Testis (tissue), 2 donors: ENCODE measurements at regions not wholly inside any gene's neighbourhood (a gene's known extent, or its start where the extent isn't known, plus 50 kb on each side); places are given as distances from the start of the nearest gene placed in this dataset.

ENCODE experiments used
- DNase-seq: peaks from one replicate; pipeline ENCODE4 v3.0.0-alpha.2; 2019
- H3K27ac ChIP-seq, 2 donors: fragments of 200-600 bp; sonication (generic); one replicate each; pipeline ENCODE4 v1.5.1; 2019
- H3K27me3 ChIP-seq: fragments of 200-600 bp; sonication (generic); one replicate; pipeline ENCODE4 v1.5.1; 2019
- H3K36me3 ChIP-seq: fragments of 200-600 bp; sonication (generic); one replicate; pipeline ENCODE4 v1.5.1; 2017; ENCODE audit warnings: low read depth; ENCODE audit errors: missing control alignments
- H3K4me1 ChIP-seq: fragments of 200-600 bp; sonication (generic); one replicate; pipeline ENCODE4 v1.5.1; 2019
- H3K4me3 ChIP-seq, 2 donors: fragments of 200-600 bp; sonication (generic); one replicate each; pipeline ENCODE4 v1.5.1; 2017 to 2019
- H3K9me3 ChIP-seq: fragments of 200-600 bp; sonication (generic); one replicate; pipeline ENCODE4 v1.5.1; 2017
- POLR2A ChIP-seq: fragments of 450-650 bp; IDR thresholded peaks from one replicate; pipeline ENCODE4 v1.6.1; 2017; ENCODE audit warnings: antibody characterized with exemption, mild to moderate bottlenecking, moderate library complexity
- WGBS, 2 donors: methylation state at CpG; one replicate each; pipeline ENCODE4 v1.1.5; 2018; 5-methylcytosine and 5-hydroxymethylcytosine counted together
- intact Hi-C: fragments of 100-400 bp; cut with DNase I; formaldehyde crosslinking; loops from one replicate; pipeline ENCODE4 v1.15.1; 2023; ENCODE audit warnings: low total_unique reads
- TF ChIP-seq, protein P1 (sequence below), 3 experiments: fragments of 450-650 bp in 2 of 3; fragments of 200-600 bp in 1 of 3; sonication (generic) in 1 of 3; IDR thresholded peaks; one replicate each; pipeline ENCODE4 v1.5.1; 2016 to 2019; ENCODE audit warnings: antibody characterized with exemption in 3 of 3, mild to moderate bottlenecking in 2 of 3, moderate library complexity in 1 of 3

DNA sequence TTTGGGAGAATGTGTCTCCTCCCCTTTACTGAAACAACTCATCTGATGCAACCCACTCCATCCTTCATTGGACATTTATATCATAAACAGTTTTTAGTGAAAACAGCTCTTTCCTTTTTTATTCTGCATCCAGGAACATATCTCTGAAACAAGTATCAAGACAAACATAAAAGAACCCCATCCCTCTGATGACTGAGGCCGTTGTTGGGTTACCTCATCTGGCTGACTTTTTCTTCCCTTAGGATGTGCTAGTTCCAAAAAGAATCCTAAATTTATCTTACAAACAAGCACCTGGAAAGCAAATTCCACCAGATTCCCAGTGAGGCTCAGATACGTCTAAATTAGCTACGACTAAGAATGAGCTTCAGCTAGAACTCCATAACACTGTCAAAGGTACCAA, 483.7 kb upstream of the INTU start:
- TF ChIP-seq, protein P1, sequence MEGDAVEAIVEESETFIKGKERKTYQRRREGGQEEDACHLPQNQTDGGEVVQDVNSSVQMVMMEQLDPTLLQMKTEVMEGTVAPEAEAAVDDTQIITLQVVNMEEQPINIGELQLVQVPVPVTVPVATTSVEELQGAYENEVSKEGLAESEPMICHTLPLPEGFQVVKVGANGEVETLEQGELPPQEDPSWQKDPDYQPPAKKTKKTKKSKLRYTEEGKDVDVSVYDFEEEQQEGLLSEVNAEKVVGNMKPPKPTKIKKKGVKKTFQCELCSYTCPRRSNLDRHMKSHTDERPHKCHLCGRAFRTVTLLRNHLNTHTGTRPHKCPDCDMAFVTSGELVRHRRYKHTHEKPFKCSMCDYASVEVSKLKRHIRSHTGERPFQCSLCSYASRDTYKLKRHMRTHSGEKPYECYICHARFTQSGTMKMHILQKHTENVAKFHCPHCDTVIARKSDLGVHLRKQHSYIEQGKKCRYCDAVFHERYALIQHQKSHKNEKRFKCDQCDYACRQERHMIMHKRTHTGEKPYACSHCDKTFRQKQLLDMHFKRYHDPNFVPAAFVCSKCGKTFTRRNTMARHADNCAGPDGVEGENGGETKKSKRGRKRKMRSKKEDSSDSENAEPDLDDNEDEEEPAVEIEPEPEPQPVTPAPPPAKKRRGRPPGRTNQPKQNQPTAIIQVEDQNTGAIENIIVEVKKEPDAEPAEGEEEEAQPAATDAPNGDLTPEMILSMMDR (IDR thresholded peaks at IDR 0.05): no peak
- no peaks in the 10 kb centered on the region for H3K27me3 ChIP-seq
- no peaks in the 10 kb centered on the region for H3K4me1 ChIP-seq
- H3K4me3 ChIP-seq: no peak overlapping the region
- H3K36me3 ChIP-seq: no peaks in the 10 kb centered on the region
- no peak for DNase-seq
- intact Hi-C loops: no loop called here
- no peaks in the 10 kb centered on the region for H3K9me3 ChIP-seq
- no peak overlapping the region for H3K27ac ChIP-seq
- 79 to 90% methylated on average over 3 of the region's 3 CpGs for WGBS, 2 donors

DNA sequence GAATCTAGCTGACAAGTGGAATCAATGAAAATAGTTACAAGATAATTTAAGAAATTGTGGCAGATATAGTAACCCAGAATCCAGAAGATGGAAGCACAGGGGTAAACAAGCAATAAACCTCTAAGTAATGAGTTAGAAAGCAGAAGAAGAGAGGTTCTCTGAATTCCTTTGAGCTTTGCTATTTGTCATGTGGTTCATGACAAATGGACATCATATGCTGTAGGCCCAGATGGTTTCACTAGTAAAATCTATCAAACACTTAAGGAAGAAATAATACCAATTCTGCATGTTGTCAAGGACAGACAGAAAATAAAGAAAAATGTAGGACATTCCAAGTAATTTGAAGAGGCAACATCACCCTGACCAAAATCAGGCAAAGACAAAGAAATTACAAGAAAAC, 480.8 kb upstream of the INTU start:
- H3K9me3 ChIP-seq: no peaks in the 10 kb centered on the region
- TF ChIP-seq, protein P1 (IDR thresholded peaks at IDR 0.05): no peak
- no peak for TF ChIP-seq POLR2A
- no peaks in the 10 kb centered on the region for H3K27me3 ChIP-seq
- H3K27ac ChIP-seq: no peak overlapping the region
- H3K4me3 ChIP-seq: no peak overlapping the region
- DNase-seq: no peak
- intact Hi-C loops: no loop called here
- no peaks in the 10 kb centered on the region for H3K36me3 ChIP-seq
- H3K4me1 ChIP-seq: no peaks in the 10 kb centered on the region

DNA sequence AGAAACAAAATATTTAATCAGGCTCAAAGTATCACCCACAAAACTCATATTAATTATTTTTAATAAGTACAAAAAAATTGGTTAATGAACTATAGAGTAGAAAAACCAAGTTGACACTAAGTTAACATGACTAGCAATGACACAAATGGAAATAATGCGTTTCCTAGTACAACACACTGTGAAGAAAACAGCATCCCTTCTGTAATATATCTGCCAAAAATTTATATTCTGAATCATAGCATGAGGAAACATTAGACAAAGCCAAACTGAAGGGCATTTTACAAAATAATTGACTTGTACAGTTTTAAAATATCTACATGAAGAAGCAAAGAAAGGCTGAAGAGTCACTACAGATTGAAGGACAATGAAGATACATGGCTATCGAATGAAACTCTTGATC, 477.6 kb upstream of the INTU start:
- DNase-seq: no peak
- H3K27ac ChIP-seq: no peak overlapping the region
- intact Hi-C loops: no loop called here
- no peaks in the 10 kb centered on the region for H3K36me3 ChIP-seq
- WGBS, 2 donors: 82 to 85% methylated on average over 2 of the region's 2 CpGs
- H3K27me3 ChIP-seq: no peaks in the 10 kb centered on the region
- no peak overlapping the region for H3K4me3 ChIP-seq
- H3K4me1 ChIP-seq: no peaks in the 10 kb centered on the region
- no peaks in the 10 kb centered on the region for H3K9me3 ChIP-seq
- TF ChIP-seq, protein P1 (IDR thresholded peaks at IDR 0.05): no peak
- no peak for TF ChIP-seq POLR2A

DNA sequence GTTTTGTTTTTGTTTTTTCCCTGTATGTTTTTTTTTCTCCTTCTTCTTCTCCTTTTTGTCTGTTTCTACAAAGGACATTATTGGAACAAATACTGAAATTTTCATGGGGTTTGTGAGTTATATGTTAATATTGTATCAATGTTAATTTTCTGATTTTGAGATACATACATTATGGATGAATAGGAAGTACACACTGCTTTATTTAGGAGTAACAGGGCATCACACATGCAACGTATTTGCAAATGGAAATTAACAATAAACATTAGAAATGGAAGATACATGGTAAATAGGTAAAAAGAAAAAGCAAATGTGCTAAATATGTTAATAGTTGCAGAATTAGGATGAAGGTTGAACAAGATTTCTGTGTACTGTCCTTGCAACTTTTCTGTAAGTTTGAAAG, 477.2 kb upstream of the INTU start:
- H3K4me3 ChIP-seq: no peak overlapping the region
- H3K27me3 ChIP-seq: no peaks in the 10 kb centered on the region
- 80 to 91% methylated on average over 1 of the region's 1 CpG for WGBS, 2 donors
- DNase-seq: no peak
- H3K4me1 ChIP-seq: no peaks in the 10 kb centered on the region
- H3K9me3 ChIP-seq: no peaks in the 10 kb centered on the region
- intact Hi-C loops: no loop called here
- H3K36me3 ChIP-seq: no peaks in the 10 kb centered on the region
- H3K27ac ChIP-seq: no peak overlapping the region
- no peak for TF ChIP-seq POLR2A
- TF ChIP-seq, protein P1 (IDR thresholded peaks at IDR 0.05): no peak

DNA sequence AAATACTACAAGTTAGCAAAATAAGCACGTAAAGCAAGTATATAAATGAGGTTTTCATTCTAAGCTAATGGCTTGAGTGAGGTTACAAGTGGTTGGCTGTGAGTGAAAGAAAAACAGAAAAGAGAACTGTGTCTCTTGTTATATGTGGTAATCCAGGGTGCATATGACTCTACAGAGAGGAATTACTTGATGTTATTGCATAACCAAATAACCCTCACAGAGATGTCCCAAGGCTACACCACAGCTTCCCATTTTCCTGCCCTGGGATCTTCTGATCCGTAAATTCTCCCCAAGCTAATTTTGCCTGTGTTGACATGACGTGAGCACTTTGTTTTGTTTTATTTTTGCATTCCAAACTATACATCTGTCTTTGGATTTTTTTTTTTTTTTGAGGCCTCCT, 470.0 kb upstream of the INTU start:
- intact Hi-C loops: no loop called here
- Histone ChIP-seq H3K27me3 (no peaks in the 10 kb centered on the region), H3K27ac (no peak overlapping the region), H3K9me3 (no peaks in the 10 kb centered on the region), H3K36me3 (no peaks in the 10 kb centered on the region), H3K4me3 (no peak overlapping the region), H3K4me1 (no peaks in the 10 kb centered on the region)
- WGBS, 2 donors: 82 to 89% methylated on average over 3 of the region's 3 CpGs
- DNase-seq: no peak
- TF ChIP-seq POLR2A: no peak
- TF ChIP-seq, protein P1 (IDR thresholded peaks at IDR 0.05): no peak
